MM.1S (cell line): ENCODE measurements at regions not wholly inside any gene's neighbourhood (a gene's known extent, or its start where the extent isn't known, plus 50 kb on each side); places are given as distances from the start of the nearest gene placed in this dataset.

Source experiments
- EZH2 ChIP-seq: fragments of 300-600 bp; sonication (generic); optimal IDR thresholded peaks from 2 replicates; pipeline ENCODE3; 2017; ENCODE audit warnings: low read depth, mild to moderate bottlenecking, antibody characterized with exemption, low read length, mixed read lengths
- TF ChIP-seq, protein P1 (sequence below): fragments of 300-600 bp; sonication (generic); IDR thresholded peaks from 2 replicates; pipeline ENCODE4 v1.5.1; 2016; ENCODE audit warnings: antibody characterized with exemption, low read length, mixed read lengths

DNA sequence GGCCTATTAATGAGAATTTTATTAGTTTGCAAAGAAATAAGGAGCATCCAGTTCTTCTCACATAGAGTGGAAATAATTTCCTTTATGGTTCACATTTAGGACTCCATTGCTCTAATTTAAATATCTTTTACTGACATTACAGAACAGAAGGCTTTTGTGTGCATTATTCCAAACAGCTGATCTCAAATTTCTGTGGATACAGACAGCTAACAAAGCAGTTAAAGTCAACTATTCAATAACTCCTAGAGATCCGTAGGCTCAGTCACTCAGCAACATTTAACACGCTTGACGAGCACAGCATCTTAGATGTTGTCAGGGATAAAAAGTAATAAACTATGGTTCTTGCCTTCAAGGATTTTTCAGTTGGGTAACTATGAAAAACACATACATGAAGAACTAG is 305.8 kb upstream of the SYNCRIP start:
- TF ChIP-seq, protein P1, sequence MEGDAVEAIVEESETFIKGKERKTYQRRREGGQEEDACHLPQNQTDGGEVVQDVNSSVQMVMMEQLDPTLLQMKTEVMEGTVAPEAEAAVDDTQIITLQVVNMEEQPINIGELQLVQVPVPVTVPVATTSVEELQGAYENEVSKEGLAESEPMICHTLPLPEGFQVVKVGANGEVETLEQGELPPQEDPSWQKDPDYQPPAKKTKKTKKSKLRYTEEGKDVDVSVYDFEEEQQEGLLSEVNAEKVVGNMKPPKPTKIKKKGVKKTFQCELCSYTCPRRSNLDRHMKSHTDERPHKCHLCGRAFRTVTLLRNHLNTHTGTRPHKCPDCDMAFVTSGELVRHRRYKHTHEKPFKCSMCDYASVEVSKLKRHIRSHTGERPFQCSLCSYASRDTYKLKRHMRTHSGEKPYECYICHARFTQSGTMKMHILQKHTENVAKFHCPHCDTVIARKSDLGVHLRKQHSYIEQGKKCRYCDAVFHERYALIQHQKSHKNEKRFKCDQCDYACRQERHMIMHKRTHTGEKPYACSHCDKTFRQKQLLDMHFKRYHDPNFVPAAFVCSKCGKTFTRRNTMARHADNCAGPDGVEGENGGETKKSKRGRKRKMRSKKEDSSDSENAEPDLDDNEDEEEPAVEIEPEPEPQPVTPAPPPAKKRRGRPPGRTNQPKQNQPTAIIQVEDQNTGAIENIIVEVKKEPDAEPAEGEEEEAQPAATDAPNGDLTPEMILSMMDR: no peak
- no peak for TF ChIP-seq EZH2
